Muscle of leg (tissue), 3 donors: ENCODE measurements at regions not wholly inside any gene's neighbourhood (a gene's known extent, or its start where the extent isn't known, plus 50 kb on each side); places are given as distances from the start of the nearest gene placed in this dataset.

Source experiments
- DNase-seq: peaks from one replicate; pipeline ENCODE4 v3.0.0; 2013
- H3K27ac ChIP-seq: one replicate; pipeline ENCODE4 v1.5.1; 2013; ENCODE audit warnings: mild to moderate bottlenecking, low read length, control low read depth
- H3K27me3 ChIP-seq: one replicate; pipeline ENCODE4 v1.6.1; 2013; ENCODE audit warnings: low read length; ENCODE audit not compliant: control insufficient read depth, insufficient read depth
- H3K36me3 ChIP-seq: one replicate; pipeline ENCODE4 v1.6.1; 2013; ENCODE audit warnings: low read length; ENCODE audit not compliant: control insufficient read depth, insufficient read depth
- H3K4me1 ChIP-seq: one replicate; pipeline ENCODE4 v1.6.1; 2013; ENCODE audit warnings: low read length; ENCODE audit not compliant: control insufficient read depth, insufficient read depth
- H3K4me3 ChIP-seq: one replicate; pipeline ENCODE4 v1.5.1; 2013; ENCODE audit warnings: low read length, control low read depth
- H3K9me3 ChIP-seq: replicated peaks from 2 replicates; pipeline ENCODE4 v1.6.1; 2013; ENCODE audit warnings: low read depth, low read length; ENCODE audit not compliant: control insufficient read depth
- WGBS: methylation state at CpG from one replicate; pipeline ENCODE4 v1.1.5; 2013; ENCODE audit warnings: missing lambda C conversion rate; ENCODE audit not compliant: insufficient coverage; 5-methylcytosine and 5-hydroxymethylcytosine counted together

DNA sequence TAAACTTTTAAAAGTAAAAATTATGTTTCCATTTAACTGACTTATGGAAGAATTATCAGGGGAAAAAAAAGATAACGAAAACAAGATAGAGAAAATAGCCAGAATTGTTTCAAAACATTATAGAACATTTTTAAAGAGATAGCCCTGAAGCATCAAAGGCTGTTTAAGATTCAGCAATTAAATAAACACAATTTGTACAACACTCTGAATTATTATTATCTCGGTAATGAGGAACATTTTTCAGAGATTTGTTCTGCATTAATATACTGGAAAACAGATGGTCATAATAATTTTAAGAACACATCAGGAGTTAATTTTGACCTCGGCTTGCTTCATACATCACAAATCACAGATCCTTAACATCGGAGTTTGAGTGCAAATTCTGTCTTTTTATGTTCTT, 643.8 kb downstream of the SORCS1 start:
- no peak for DNase-seq
- H3K4me1 ChIP-seq = no peaks in the 10 kb centered on the region
- H3K4me3 ChIP-seq = no peak overlapping the region
- H3K36me3 ChIP-seq = no peaks in the 10 kb centered on the region
- H3K27ac ChIP-seq = no peak overlapping the region
- no peaks in the 10 kb centered on the region for H3K9me3 ChIP-seq
- no peaks in the 10 kb centered on the region for H3K27me3 ChIP-seq
- WGBS = no CpG with 5 or more reads among the region's 4 CpGs

DNA sequence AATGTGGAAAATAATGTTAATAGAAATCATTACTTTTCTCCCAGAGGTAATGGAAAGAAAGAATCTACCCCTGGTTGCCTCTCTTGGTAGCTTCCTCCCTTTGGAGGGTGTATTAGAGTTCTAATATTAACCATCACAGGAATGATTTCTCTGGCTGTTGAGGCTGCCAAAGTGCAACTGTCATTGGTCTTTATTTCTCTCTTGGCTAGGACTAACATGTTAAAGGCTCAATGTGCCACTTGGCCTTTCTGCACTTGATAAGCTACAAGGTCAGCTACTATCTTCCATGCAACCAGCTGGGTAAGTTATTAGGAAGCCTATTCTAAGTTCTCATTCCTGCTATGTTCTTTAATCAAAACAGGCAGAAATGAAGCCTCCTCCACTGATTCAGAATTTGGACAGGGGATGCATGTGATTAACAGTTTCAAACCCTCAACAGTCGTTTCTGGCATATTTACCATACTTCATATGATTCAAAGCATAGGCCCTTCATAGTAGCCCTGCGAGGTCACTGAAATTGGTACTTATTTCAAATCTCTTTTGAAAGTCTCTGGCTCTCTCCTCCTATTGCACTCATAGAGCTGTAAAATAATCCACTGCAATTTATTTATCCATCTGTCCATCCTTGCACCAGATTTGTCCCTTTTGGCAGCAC, 645.0 kb downstream of the SORCS1 start:
- Histone ChIP-seq H3K9me3 (no peaks in the 10 kb centered on the region), H3K36me3 (no peaks in the 10 kb centered on the region), H3K27me3 (no peaks in the 10 kb centered on the region), H3K4me1 (no peaks in the 10 kb centered on the region), H3K4me3 (no peak overlapping the region), H3K27ac (no peak overlapping the region)
- WGBS = 51% methylated on average over 2 of the region's 2 CpGs
- DNase-seq = no peak

DNA sequence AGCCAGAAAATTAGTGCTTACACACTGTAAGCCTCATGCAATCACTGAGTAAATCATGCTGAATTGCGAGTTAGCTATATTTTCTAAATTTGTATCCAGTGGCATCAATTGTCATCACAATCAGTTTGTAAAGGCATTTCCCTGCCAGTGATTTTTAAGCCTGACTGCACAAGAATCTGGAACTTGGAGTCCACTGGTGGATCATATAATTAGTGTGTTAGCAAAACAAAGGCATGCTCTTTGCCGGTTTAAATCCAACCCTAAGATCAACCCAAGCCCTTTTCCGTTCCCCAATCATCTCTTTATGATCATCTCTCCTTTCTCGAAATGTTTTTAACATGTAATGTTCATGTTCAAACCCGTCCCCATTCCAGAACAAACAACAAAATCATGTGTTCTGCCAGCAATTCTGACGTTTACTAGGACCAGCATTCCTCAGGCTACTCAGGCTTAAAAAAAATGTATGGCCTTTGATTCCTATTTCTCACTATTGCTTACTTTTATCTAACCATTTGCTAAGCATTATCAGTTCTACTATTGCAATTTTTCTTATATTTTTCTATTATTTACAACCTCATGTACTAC, 649.2 kb downstream of the SORCS1 start:
- Histone ChIP-seq H3K27me3 (no peaks in the 10 kb centered on the region), H3K9me3 (no peaks in the 10 kb centered on the region), H3K27ac (no peak overlapping the region), H3K4me3 (no peak overlapping the region), H3K36me3 (no peaks in the 10 kb centered on the region), H3K4me1 (no peaks in the 10 kb centered on the region)
- WGBS = 68% methylated on average over 5 of the region's 6 CpGs
- DNase-seq = peak; percentile 29

DNA sequence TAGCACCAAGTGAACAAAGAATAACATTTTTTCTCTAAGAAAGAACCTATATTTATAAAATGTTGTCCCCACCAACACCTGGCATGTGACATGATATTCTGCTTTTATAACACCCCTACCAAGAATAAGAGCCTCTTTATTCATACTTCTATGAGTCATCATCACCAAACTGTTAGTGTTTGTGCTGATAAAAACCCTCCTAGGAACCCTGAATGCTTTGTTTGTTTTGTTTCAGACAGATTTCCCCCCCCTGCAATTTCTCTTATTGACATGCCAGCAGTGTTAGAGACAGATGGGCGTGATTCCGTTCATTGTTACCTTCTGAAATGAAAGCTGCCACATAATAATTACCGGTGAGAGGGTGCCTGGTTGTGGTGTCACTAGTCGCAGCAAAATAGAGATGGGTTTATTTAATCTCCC, 651.1 kb downstream of the SORCS1 start:
- Histone ChIP-seq H3K9me3 (no peaks in the 10 kb centered on the region), H3K27ac (no peak overlapping the region), H3K4me1 (no peaks in the 10 kb centered on the region), H3K4me3 (no peak overlapping the region), H3K27me3 (no peaks in the 10 kb centered on the region), H3K36me3 (no peaks in the 10 kb centered on the region)
- WGBS = no CpG with 5 or more reads among the region's 4 CpGs
- DNase-seq = peak; percentile 18

DNA sequence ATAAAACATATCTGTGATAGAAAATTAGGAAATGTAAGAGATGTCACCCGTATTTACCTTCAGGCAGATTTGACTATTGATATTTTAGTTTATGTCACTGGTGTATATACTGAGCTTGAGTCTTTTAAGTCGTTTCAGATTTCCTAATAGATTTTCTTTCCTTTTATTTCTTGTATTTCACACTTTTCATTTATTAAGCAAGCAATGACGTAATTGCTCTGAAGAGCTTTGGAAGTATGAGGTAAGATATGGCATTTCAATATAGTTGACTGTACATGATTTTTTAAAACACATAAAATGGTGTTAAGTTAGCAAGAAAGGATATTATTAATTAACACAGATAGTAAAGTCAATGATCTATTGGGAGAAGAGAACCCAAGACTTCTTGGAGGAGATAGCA, 652.6 kb downstream of the SORCS1 start:
- H3K4me3 ChIP-seq = no peak overlapping the region
- no peaks in the 10 kb centered on the region for H3K9me3 ChIP-seq
- no peaks in the 10 kb centered on the region for H3K27me3 ChIP-seq
- WGBS = no CpG with 5 or more reads among the region's 3 CpGs
- H3K4me1 ChIP-seq = no peaks in the 10 kb centered on the region
- no peak for DNase-seq
- H3K36me3 ChIP-seq = no peaks in the 10 kb centered on the region
- H3K27ac ChIP-seq = no peak overlapping the region

DNA sequence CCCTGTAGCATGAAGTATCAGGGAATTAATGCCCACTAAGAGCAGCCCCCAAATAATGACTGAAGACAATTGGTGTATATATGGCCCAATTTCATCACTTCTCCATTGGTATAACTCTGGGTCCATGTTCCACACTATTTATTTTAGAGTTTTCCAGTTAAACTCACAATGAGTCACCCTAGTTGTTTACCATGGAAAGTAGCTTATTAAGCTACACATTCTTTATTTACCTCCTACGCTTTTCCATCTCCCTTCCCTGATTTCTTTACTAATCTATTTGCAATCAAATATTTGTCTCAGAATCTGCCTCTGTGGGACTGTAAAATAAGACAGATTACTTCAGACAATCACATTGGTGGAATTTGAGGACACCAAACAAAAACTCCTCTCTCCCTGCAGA, 655.6 kb downstream of the SORCS1 start:
- no CpG with 5 or more reads among the region's 1 CpG for WGBS
- Histone ChIP-seq H3K9me3 (no peaks in the 10 kb centered on the region), H3K36me3 (no peaks in the 10 kb centered on the region), H3K27ac (no peak overlapping the region), H3K27me3 (no peaks in the 10 kb centered on the region), H3K4me1 (no peaks in the 10 kb centered on the region), H3K4me3 (no peak overlapping the region)
- DNase-seq = no peak

DNA sequence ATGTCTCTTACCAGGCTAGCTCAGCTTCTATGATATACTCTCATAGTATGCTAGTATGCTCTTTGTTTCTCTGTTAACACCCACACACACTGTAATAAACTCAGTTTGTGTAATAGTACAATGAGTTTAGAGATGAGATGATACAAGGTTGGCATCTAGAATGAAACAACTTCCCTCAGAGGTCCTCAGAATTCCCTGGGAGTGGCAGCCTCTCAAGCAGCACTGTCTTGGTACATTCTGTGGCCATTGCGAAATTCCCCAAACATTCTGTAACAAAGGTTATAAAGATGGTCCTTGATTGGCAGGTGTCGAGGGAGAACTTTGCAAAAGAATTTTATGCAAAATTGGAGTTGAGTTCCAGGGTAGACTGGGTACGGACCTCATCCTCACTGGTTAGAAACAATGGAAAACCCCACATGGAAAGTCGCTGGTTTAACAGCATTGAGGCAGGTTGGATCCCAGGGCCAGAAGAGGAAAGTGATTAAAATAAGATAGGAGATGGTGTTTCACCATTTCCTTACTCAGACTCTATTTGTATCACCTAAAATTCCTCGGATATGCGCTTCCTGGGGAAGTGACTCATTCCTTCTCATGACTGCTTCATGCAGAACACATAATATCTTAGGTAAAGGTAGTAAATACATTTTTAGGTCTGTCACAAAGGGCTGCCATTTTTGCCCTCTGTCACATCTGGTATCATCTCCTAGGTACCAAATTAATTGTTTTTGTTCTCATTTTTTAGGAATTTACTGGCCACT, 657.8 kb downstream of the SORCS1 start:
- no peaks in the 10 kb centered on the region for H3K9me3 ChIP-seq
- H3K27ac ChIP-seq = no peak overlapping the region
- no peak overlapping the region for H3K4me3 ChIP-seq
- DNase-seq = no peak
- H3K27me3 ChIP-seq = no peaks in the 10 kb centered on the region
- H3K36me3 ChIP-seq = no peaks in the 10 kb centered on the region
- WGBS = 96% methylated on average over 3 of the region's 6 CpGs
- no peaks in the 10 kb centered on the region for H3K4me1 ChIP-seq

DNA sequence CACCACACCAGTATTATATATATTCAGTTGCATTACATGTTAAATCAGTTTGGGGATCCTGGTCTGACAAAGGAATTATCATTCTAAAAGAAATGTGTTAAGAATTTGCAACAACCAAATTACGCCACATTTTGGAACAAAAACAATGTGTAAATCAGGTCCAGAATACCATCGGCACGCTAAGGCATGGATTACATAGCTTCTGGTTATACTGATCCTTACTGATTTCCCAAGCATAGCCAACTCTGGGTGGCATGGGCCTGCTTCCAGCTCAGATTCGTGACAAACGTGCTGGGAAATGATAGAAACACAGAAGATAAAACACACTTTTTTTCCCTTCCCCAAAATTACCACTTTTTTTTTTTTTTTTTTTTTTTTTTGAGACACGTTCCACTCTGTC, 660.0 kb downstream of the SORCS1 start:
- H3K36me3 ChIP-seq = no peaks in the 10 kb centered on the region
- no peak overlapping the region for H3K4me3 ChIP-seq
- 84% methylated on average over 5 of the region's 6 CpGs for WGBS
- no peaks in the 10 kb centered on the region for H3K9me3 ChIP-seq
- H3K27me3 ChIP-seq = no peaks in the 10 kb centered on the region
- H3K27ac ChIP-seq = no peak overlapping the region
- H3K4me1 ChIP-seq = no peaks in the 10 kb centered on the region
- DNase-seq = no peak

DNA sequence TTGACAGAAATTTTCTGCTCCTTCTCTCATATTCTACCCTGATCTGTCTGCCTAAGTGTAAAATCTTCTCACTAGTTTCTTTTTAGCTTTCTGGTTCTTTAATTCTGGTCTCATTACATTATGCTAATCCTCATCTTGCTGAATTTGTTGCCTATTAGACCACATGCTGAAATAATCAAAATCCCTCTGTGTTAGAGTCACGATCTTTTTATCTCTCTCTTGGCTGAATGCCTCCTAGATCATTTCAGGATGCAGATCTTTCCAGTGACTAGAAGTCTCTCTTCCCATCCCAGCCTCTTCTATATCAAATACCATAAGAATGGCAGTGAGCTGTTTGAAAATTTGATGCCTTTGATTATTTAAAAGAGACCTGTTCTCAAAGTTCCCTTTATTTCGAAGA, 661.9 kb downstream of the SORCS1 start:
- Histone ChIP-seq H3K9me3 (no peaks in the 10 kb centered on the region), H3K27me3 (no peaks in the 10 kb centered on the region), H3K4me3 (no peak overlapping the region), H3K36me3 (no peaks in the 10 kb centered on the region), H3K27ac (no peak overlapping the region), H3K4me1 (no peaks in the 10 kb centered on the region)
- 0% methylated on average over 1 of the region's 2 CpGs for WGBS
- DNase-seq = peak; percentile 54

DNA sequence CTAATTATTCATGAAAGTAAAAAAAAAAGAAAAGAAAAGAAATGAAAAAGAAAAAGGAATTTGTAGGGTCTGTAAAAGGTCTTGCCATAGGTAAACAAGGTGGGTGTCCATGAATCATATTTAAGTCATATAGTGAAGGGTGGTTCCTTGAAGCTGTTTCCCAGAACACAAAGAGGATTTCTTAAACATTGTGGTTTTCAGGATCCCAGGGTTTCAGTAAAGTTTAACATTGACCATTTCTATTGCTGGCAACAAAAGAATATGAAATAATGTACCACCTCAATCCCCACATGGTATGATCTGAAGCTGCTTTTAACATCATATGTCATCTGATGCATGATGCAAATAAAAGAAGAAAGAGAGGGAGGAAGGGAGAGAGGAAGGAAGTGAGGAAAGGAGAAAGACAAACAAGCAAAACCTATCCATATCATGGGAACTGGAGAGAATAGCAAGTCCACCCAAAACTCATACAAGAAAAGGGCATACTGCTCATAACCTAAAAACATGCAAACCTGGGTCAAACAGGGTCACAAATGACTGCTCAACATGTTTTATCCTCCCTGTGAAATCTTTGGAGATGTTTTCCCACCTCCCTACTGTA, 663.5 kb downstream of the SORCS1 start:
- H3K4me3 ChIP-seq = no peak overlapping the region
- DNase-seq = no peak
- no peaks in the 10 kb centered on the region for H3K36me3 ChIP-seq
- H3K4me1 ChIP-seq = no peaks in the 10 kb centered on the region
- H3K9me3 ChIP-seq = no peaks in the 10 kb centered on the region
- no peak overlapping the region for H3K27ac ChIP-seq
- no peaks in the 10 kb centered on the region for H3K27me3 ChIP-seq
